22Rv1 (cell line): ENCODE measurements at regions not wholly inside any gene's neighbourhood (a gene's known extent, or its start where the extent isn't known, plus 50 kb on each side); places are given as distances from the start of the nearest gene placed in this dataset.

Source experiments
- ZFX ChIP-seq: fragments of 450-650 bp; IDR thresholded peaks from 2 replicates; pipeline ENCODE4 v1.6.1; 2017; ENCODE audit warnings: antibody characterized with exemption, borderline replicate concordance
- TF ChIP-seq, protein P1 (sequence below): fragments of 450-650 bp; IDR thresholded peaks from 2 replicates; pipeline ENCODE4 v1.5.1; 2017; ENCODE audit warnings: mild to moderate bottlenecking

- TF ChIP-seq, protein P1, sequence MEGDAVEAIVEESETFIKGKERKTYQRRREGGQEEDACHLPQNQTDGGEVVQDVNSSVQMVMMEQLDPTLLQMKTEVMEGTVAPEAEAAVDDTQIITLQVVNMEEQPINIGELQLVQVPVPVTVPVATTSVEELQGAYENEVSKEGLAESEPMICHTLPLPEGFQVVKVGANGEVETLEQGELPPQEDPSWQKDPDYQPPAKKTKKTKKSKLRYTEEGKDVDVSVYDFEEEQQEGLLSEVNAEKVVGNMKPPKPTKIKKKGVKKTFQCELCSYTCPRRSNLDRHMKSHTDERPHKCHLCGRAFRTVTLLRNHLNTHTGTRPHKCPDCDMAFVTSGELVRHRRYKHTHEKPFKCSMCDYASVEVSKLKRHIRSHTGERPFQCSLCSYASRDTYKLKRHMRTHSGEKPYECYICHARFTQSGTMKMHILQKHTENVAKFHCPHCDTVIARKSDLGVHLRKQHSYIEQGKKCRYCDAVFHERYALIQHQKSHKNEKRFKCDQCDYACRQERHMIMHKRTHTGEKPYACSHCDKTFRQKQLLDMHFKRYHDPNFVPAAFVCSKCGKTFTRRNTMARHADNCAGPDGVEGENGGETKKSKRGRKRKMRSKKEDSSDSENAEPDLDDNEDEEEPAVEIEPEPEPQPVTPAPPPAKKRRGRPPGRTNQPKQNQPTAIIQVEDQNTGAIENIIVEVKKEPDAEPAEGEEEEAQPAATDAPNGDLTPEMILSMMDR = no peak
- TF ChIP-seq ZFX = no peak
Measured at GRCh38 chr4:58935332-58935731, 1825.1 kb upstream of the IGFBP7 start.
